ENCODE measurements at regions not wholly inside any gene's neighbourhood (a gene's known extent, or its start where the extent isn't known, plus 50 kb on each side); places are given as distances from the start of the nearest gene placed in this dataset.
"Not testable (repeated sequence)": the region's sequence is repeated elsewhere in the genome, so short reads cannot be mapped to it uniquely, and the experiment has no call there.

GRCh38 chr2:180258579-180258978 lies 251.5 kb upstream of the CWC22 start:
- no peak for DNase-seq

- no peak for DNase-seq
Observed at GRCh38 chr2:180258041-180258537, 251.0 kb upstream of the CWC22 start.

- no peak for DNase-seq
Observed at GRCh38 chr2:180257247-180257646, 250.2 kb upstream of the CWC22 start.

GRCh38 chr2:180255981-180256380 lies 248.9 kb upstream of the CWC22 start:
- DNase-seq: no peak

GRCh38 chr2:180254872-180255271 lies 247.8 kb upstream of the CWC22 start:
- no peak for DNase-seq

GRCh38 chr2:180247658-180248057 lies 240.6 kb upstream of the CWC22 start:
- no peak for DNase-seq

- DNase-seq: no peak
Observed at GRCh38 chr2:180246268-180246667, 239.2 kb upstream of the CWC22 start.

- no peak for DNase-seq
Observed at GRCh38 chr2:180240774-180241173, 233.7 kb upstream of the CWC22 start.

- DNase-seq: no peak
Observed at GRCh38 chr2:180238729-180239128, 231.6 kb upstream of the CWC22 start.

GRCh38 chr2:180236061-180236460 lies 229.0 kb upstream of the CWC22 start:
- DNase-seq: not testable (repeated sequence)

- not testable (repeated sequence) for DNase-seq
Observed at GRCh38 chr2:180235506-180235905, 228.4 kb upstream of the CWC22 start.

- DNase-seq: not testable (repeated sequence)
Observed at GRCh38 chr2:180234991-180235390, 227.9 kb upstream of the CWC22 start.

- no peak for DNase-seq
Observed at GRCh38 chr2:180231015-180231414, 223.9 kb upstream of the CWC22 start.

GRCh38 chr2:180227461-180227860 lies 220.4 kb upstream of the CWC22 start:
- no peak for DNase-seq

GRCh38 chr2:180225118-180225517 lies 218.0 kb upstream of the CWC22 start:
- no peak for DNase-seq

- no peak for DNase-seq
Observed at GRCh38 chr2:180222644-180223043, 215.5 kb upstream of the CWC22 start.

- DNase-seq: no peak
Observed at GRCh38 chr2:180219491-180219890, 212.4 kb upstream of the CWC22 start.

GRCh38 chr2:180208841-180209240 lies 201.7 kb upstream of the CWC22 start:
- no peak for DNase-seq

- DNase-seq: no peak
Observed at GRCh38 chr2:180205621-180206235, 198.6 kb upstream of the CWC22 start.

- DNase-seq: no peak
Observed at GRCh38 chr2:180203972-180204371, 196.9 kb upstream of the CWC22 start.

- DNase-seq: no peak
Observed at GRCh38 chr2:180202467-180202951, 195.4 kb upstream of the CWC22 start.

GRCh38 chr2:180196419-180196977 lies 189.4 kb upstream of the CWC22 start:
- DNase-seq: no peak

GRCh38 chr2:180195847-180196246 lies 188.8 kb upstream of the CWC22 start:
- no peak for DNase-seq

- no peak for DNase-seq
Observed at GRCh38 chr2:180191432-180192124, 184.5 kb upstream of the CWC22 start.

Data from activated gamma-delta T cell treated with Interleukin-2 at 50 U/mL for 16 hours (primary cell).